Mucosa of descending colon (tissue), 3 donors: ENCODE measurements at regions not wholly inside any gene's neighbourhood (a gene's known extent, or its start where the extent isn't known, plus 50 kb on each side); places are given as distances from the start of the nearest gene placed in this dataset.

Experiments
- ATAC-seq: fragments of 200-7000 bp; cut with Tn5 transposase; one replicate; pipeline ENCODE4 v1.9.1; 2020; ENCODE audit warnings: mild to moderate bottlenecking, moderate library complexity
- DNase-seq, 3 donors: peaks; one replicate each; pipeline ENCODE4 v3.0.0-alpha.2; 2020
- H3K36me3 ChIP-seq: fragments of 200-600 bp; one replicate; pipeline ENCODE4 v1.8.0; 2021; ENCODE audit warnings: low read depth, mild to moderate bottlenecking
- H3K4me1 ChIP-seq: fragments of 200-600 bp; one replicate; pipeline ENCODE4 v1.8.0; 2021; ENCODE audit warnings: low read depth, mild to moderate bottlenecking
- H3K4me3 ChIP-seq: fragments of 200-600 bp; one replicate; pipeline ENCODE4 v1.8.0; 2021; ENCODE audit warnings: mild to moderate bottlenecking
- H3K9me3 ChIP-seq: fragments of 200-600 bp; one replicate; pipeline ENCODE4 v1.8.0; 2021; ENCODE audit warnings: mild to moderate bottlenecking
- CTCF ChIP-seq: fragments of 200-600 bp; IDR thresholded peaks from one replicate; pipeline ENCODE4 v1.8.0; 2022; ENCODE audit warnings: antibody characterized with exemption, mild to moderate bottlenecking
- intact Hi-C, 2 donors: fragments of 100-400 bp; cut with DNase I in 1 of 2; cut with micrococcal nuclease in 1 of 2; formaldehyde crosslinking; loops; one replicate each; pipeline versions ENCODE4 v1.11.0 to v1.11.1; 2022; cut with DNase I, micrococcal nuclease
- donor health status: DM: no; HTN: no; CAD: no; lungs with moderate emphysema.
- donor health status: DM: no; HTN: no; CAD: no.
- donor health status: DM: no; HTN: yes; CAD: no.

- no peak for TF ChIP-seq CTCF
- no peaks in the 10 kb centered on the region for H3K36me3 ChIP-seq
- intact Hi-C loops, result no loop called here
- H3K9me3 ChIP-seq, result peaks cover 2% of the 10 kb centered on the region
- no peaks in the 10 kb centered on the region for H3K4me1 ChIP-seq
- DNase-seq (no peak), ATAC-seq (no peak)
- H3K4me3 ChIP-seq, result no peak overlapping the region
Measured at GRCh38 chr6:141359953-141360352, 772.8 kb upstream of the GJE1 start.

- TF ChIP-seq CTCF, result no peak
- H3K4me1 ChIP-seq, result no peaks in the 10 kb centered on the region
- DNase-seq (no peak), ATAC-seq (no peak)
- intact Hi-C loops, result no loop called here
- peaks cover 2% of the 10 kb centered on the region for H3K9me3 ChIP-seq
- H3K4me3 ChIP-seq, result no peak overlapping the region
- no peaks in the 10 kb centered on the region for H3K36me3 ChIP-seq
Measured at GRCh38 chr6:141354191-141354955, 778.4 kb upstream of the GJE1 start.

- Histone ChIP-seq H3K4me3 (no peak overlapping the region), H3K36me3 (no peaks in the 10 kb centered on the region), H3K4me1 (no peaks in the 10 kb centered on the region), H3K9me3 (no peaks in the 10 kb centered on the region)
- DNase-seq, result no peak
- intact Hi-C loops, result no loop called here
- no peak for TF ChIP-seq CTCF
- no peak for ATAC-seq
Measured at GRCh38 chr6:141351721-141352120, 781.0 kb upstream of the GJE1 start.

- no peak for ATAC-seq
- H3K4me1 ChIP-seq, result no peaks in the 10 kb centered on the region
- no peak for TF ChIP-seq CTCF
Measured at GRCh38 chr6:141349710-141350109, 783.0 kb upstream of the GJE1 start.

GRCh38 chr6:141347906-141348492 lies 784.7 kb upstream of the GJE1 start:
- no peaks in the 10 kb centered on the region for H3K4me1 ChIP-seq
- TF ChIP-seq CTCF, result no peak
- no peaks in the 10 kb centered on the region for H3K9me3 ChIP-seq
- H3K36me3 ChIP-seq, result no peaks in the 10 kb centered on the region
- no peak overlapping the region for H3K4me3 ChIP-seq
- DNase-seq (no peak), ATAC-seq (no peak)
- intact Hi-C loops, result no loop called here

More at GRCh38 chr6:141349710-141350109, 783.0 kb upstream of the GJE1 start:
- DNase-seq, result no peak
- Histone ChIP-seq H3K4me3 (no peak overlapping the region), H3K36me3 (no peaks in the 10 kb centered on the region), H3K9me3 (no peaks in the 10 kb centered on the region)
- intact Hi-C loops, result no loop called here
